NCI-H526 treated with DMSO at 0.1 percent for 48 hours (cell line): ENCODE measurements at regions not wholly inside any gene's neighbourhood (a gene's known extent, or its start where the extent isn't known, plus 50 kb on each side); places are given as distances from the start of the nearest gene placed in this dataset.

ENCODE experiments used
- DNase-seq: peaks from one replicate; lab custom pipeline; 2025; lab: John Stamatoyannopoulos, UW

GRCh38 chr19:29096896-29097295 lies 116.1 kb downstream of the UQCRFS1 start:
- no peak for DNase-seq

GRCh38 chr19:29093553-29093908 lies 119.4 kb downstream of the UQCRFS1 start:
- peak; percentile 67 for DNase-seq

- DNase-seq, result no peak
These were observed 120.0 kb downstream of the UQCRFS1 start for GRCh38 chr19:29092712-29093552.

GRCh38 chr19:29090783-29091526 lies 122.0 kb downstream of the UQCRFS1 start:
- DNase-seq, result no peak

GRCh38 chr19:29089315-29089870 lies 123.6 kb downstream of the UQCRFS1 start:
- no peak for DNase-seq

GRCh38 chr19:29088761-29089160 lies 124.2 kb downstream of the UQCRFS1 start:
- no peak for DNase-seq

- DNase-seq, result no peak
These were observed 126.3 kb downstream of the UQCRFS1 start for GRCh38 chr19:29086646-29087045.

GRCh38 chr19:29086182-29086581 lies 126.8 kb downstream of the UQCRFS1 start:
- peak; percentile 22 for DNase-seq

- DNase-seq, result no peak
These were observed 127.3 kb downstream of the UQCRFS1 start for GRCh38 chr19:29085630-29086029.

GRCh38 chr19:29085206-29085605 lies 127.7 kb downstream of the UQCRFS1 start:
- no peak for DNase-seq

- no peak for DNase-seq
These were observed 128.7 kb downstream of the UQCRFS1 start for GRCh38 chr19:29084266-29084665.

GRCh38 chr19:29083863-29084262 lies 129.1 kb downstream of the UQCRFS1 start:
- DNase-seq, result no peak

- DNase-seq, result no peak
These were observed 133.5 kb downstream of the UQCRFS1 start for GRCh38 chr19:29079356-29080032.

- DNase-seq, result no peak
These were observed 136.0 kb downstream of the UQCRFS1 start for GRCh38 chr19:29076963-29077362.

- DNase-seq, result no peak
These were observed 136.8 kb downstream of the UQCRFS1 start for GRCh38 chr19:29076161-29076560.

- DNase-seq, result no peak
These were observed 137.8 kb downstream of the UQCRFS1 start for GRCh38 chr19:29075149-29075548.

GRCh38 chr19:29074579-29074978 lies 138.4 kb downstream of the UQCRFS1 start:
- DNase-seq, result no peak

- DNase-seq, result no peak
These were observed 145.1 kb downstream of the UQCRFS1 start for GRCh38 chr19:29067831-29068230.

- no peak for DNase-seq
These were observed 150.2 kb downstream of the UQCRFS1 start for GRCh38 chr19:29062475-29063435.

- peak; percentile 6 for DNase-seq
These were observed 152.1 kb downstream of the UQCRFS1 start for GRCh38 chr19:29060813-29061364.

GRCh38 chr19:29056535-29056934 lies 156.4 kb downstream of the UQCRFS1 start:
- DNase-seq, result no peak
